HG03060 (cell line): ENCODE measurements at regions not wholly inside any gene's neighbourhood (a gene's known extent, or its start where the extent isn't known, plus 50 kb on each side); places are given as distances from the start of the nearest gene placed in this dataset.
"Not testable (repeated sequence)": the region's sequence is repeated elsewhere in the genome, so short reads cannot be mapped to it uniquely, and the experiment has no call there.

Experiments used
- ATAC-seq: cut with Tn5 transposase; IDR thresholded peaks from one replicate; pipeline ENCODE4 v1.9.1; 2021; ENCODE audit warnings: low read depth, moderate number of reproducible peaks; ENCODE audit not compliant: unreplicated experiment

- ATAC-seq, result no peak
These were observed 120.5 kb downstream of the PMAIP1 start for GRCh38 chr18:60020107-60020925.

DNA sequence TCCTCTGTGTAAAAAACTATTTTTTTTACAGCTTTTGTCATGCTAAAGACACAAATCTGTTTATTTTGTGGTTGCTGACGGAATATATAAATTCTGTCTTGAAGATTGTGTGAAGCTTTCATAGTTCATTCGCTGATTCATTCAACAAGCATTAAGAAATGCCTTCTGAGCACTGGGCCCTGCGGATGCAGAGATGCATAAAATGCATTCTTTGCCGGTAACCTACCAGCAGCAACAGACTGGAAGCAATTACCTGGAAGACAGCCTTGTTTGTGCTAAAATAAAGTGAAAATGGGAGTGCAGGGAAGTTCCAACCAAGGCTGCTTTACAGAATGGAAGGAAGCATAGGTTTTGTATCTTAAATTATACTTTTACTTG lies 119.7 kb downstream of the PMAIP1 start:
- no peak for ATAC-seq

- no peak for ATAC-seq
These were observed 119.0 kb downstream of the PMAIP1 start for GRCh38 chr18:60018618-60019462.

- not testable (repeated sequence) for ATAC-seq
These were observed 118.3 kb downstream of the PMAIP1 start for GRCh38 chr18:60018134-60018533.

- ATAC-seq, result no peak
These were observed 117.6 kb downstream of the PMAIP1 start for GRCh38 chr18:60017371-60017770.

DNA sequence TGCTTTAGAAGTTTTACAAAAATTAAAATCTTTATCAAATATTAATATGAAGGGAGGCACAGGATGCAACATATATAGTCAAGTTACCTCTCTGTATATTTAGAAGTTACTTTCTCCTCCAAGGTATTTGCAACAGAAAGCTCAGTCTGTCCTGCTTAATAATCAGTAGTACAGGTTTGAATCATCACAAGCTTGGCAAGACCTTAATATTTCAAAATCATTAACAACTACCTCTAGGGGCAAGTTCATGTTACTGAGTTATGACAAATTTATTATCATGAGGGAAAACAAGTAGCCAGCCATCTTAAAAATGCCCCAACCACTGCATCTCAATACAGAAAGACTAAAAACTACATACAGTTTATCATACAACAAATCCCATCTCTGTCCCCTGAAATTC lies 116.0 kb downstream of the PMAIP1 start:
- ATAC-seq, result not testable (repeated sequence)

DNA sequence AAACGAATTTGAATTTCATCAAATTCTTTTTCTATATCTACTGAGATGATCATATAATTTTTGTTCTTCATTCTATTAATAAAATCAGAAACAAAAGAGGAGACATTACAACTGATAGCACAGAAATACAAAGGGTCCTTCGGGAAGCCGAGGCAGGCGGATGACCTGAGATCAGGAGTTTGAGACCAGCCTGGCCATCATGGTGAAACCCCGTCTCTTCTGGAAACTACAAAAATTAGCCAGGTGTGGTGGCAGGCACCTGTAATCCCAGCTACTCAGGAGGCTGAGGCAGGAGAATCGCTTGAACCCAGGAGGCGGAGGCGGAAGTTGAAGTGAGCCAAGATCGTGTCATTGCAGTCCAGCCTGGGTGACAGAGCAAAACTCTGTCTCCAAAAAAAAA lies 113.4 kb downstream of the PMAIP1 start:
- ATAC-seq, result not testable (repeated sequence)

GRCh38 chr18:60010984-60011383 lies 111.2 kb downstream of the PMAIP1 start:
- ATAC-seq, result no peak

DNA sequence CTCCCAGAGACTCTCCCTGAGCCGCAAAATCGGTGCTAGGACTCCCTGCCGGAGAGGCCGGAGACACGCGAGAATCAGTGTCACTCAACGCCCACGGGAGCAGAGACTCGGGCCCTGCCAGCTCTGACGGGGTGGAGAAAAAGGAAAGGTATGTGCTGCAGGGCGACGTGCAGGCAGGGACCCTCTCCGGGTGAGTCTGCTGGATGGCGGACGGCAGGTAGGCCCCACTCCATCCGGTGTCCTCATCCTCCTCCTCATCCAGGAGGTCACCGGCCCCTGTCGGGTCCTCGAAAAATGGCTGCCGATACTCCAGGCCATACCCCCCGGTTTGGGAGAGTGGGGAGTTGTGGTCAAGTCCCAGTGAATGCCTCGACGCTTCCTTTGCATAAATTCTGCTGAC lies 110.7 kb downstream of the PMAIP1 start:
- no peak for ATAC-seq

GRCh38 chr18:60007661-60008060 lies 107.9 kb downstream of the PMAIP1 start:
- ATAC-seq, result no peak

GRCh38 chr18:60003610-60004185 lies 103.9 kb downstream of the PMAIP1 start:
- no peak for ATAC-seq

DNA sequence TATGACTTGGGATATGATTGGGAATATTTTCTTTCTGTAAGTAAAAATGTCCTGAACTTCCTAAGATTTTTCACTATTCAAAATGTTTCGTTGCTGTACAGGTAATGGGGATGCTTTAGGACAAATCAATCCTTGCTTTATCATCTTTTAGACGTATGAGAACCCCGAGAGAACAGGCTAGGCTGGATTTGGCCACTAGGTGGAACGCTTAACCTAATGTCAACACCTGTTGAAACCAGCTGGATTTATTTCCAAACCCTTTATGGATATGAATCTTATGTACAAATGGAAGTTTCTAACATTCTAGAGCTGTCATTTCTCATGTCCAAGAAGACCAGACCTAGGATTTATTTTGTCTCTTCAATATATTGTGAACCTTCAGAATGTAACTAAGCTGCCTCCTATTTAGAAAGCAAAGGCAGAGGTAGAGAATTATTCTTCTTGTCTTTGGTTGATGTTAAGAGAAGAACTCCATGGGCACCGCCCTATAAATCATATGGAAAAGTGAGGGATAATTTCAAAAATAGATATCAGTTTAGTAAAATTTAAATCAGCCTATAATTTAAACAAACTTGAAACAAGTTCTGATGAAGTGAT lies 96.7 kb downstream of the PMAIP1 start:
- peak; percentile 55 for ATAC-seq

- no peak for ATAC-seq
These were observed 94.6 kb downstream of the PMAIP1 start for GRCh38 chr18:59994357-59994756.

GRCh38 chr18:59993560-59993959 lies 93.8 kb downstream of the PMAIP1 start:
- ATAC-seq, result no peak

GRCh38 chr18:59990121-59990823 lies 90.5 kb downstream of the PMAIP1 start:
- ATAC-seq, result no peak

- ATAC-seq, result no peak
These were observed 88.4 kb downstream of the PMAIP1 start for GRCh38 chr18:59988098-59988706.

GRCh38 chr18:59987102-59987501 lies 87.3 kb downstream of the PMAIP1 start:
- ATAC-seq, result no peak

DNA sequence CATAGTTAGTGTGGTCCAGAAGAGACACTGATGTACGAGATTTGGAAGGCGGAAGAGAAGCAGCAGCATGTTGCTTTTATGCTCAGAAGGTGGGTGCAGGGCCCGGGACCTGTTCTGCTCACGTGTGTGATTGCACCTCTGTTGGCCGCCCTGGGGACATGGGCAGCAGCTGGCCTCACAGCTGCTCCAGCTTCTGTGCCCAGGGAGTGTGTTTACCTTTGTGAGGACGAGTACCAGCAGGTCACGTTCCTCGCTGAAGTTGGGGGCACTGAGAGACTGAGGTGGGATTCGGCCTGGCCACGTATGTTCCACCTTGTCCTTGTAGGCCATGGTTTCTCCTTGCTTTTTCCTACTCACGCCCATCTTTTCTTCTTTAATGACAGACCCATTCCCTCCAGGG lies 86.3 kb downstream of the PMAIP1 start:
- no peak for ATAC-seq

DNA sequence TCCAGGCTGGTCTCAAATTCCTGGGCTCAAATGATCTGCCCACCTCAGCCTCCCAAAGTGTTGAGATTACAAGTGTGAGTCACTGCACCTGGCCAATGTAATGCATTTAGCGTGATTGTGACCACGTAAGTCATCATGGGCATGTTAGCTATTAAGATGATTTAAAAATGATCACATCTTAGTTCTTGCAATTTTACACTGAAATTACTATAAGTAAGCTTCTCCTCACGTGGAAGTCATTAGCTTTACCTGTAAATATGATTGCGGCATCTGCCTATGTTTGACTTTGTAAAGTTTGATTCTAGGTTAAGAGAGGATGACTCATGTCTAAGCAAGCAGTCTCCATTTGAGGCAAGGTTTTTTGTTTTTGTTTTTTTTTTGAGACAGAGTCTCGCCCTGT lies 85.5 kb downstream of the PMAIP1 start:
- no peak for ATAC-seq

DNA sequence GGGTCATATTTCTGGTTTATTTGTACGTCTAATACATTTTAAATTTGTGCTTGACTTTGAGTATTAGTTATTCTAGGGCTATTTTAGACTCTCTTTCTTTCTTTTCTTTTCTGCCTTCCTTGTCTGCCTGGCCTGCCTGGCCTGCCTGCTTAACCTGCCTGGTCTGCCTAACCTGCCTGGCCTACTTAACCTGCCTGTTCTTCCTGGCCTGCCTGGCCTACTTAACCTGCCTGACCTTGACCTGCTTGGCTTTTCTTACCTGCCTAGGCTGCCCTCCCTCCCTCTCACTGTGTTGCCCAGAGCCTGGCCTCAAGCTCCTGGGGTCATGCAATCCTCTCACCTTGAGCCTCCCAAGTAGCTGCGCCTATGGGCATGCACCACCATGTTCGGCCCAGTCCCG lies 83.7 kb downstream of the PMAIP1 start:
- ATAC-seq, result no peak
